Suprapubic skin (tissue), 4 donors: ENCODE measurements at regions not wholly inside any gene's neighbourhood (a gene's known extent, or its start where the extent isn't known, plus 50 kb on each side); places are given as distances from the start of the nearest gene placed in this dataset.

ENCODE experiments used
- DNase-seq, 2 donors: peaks; one replicate each; pipeline ENCODE4 v3.0.0-alpha.2; 2019; ENCODE audit warnings: low spot score in 2 of 2
- H3K27ac ChIP-seq: fragments of 200-600 bp; sonication (generic); one replicate; pipeline ENCODE4 v1.5.1; 2019
- H3K27me3 ChIP-seq: fragments of 200-600 bp; sonication (generic); one replicate; pipeline ENCODE4 v1.5.1; 2019
- H3K36me3 ChIP-seq: fragments of 200-600 bp; sonication (generic); one replicate; pipeline ENCODE4 v1.5.1; 2019
- H3K4me1 ChIP-seq: fragments of 200-600 bp; sonication (generic); one replicate; pipeline ENCODE4 v1.5.1; 2019
- H3K4me3 ChIP-seq: fragments of 200-600 bp; sonication (generic); one replicate; pipeline ENCODE4 v1.5.1; 2019; ENCODE audit warnings: mild to moderate bottlenecking
- H3K9me3 ChIP-seq: fragments of 200-600 bp; sonication (generic); one replicate; pipeline ENCODE4 v1.5.1; 2019
- EP300 ChIP-seq: sonication (generic); formaldehyde crosslinking; IDR thresholded peaks from one replicate; pipeline ENCODE4 v1.6.1; 2017; ENCODE audit warnings: antibody characterized with exemption
- POLR2A ChIP-seq, 2 donors: fragments of 450-650 bp; IDR thresholded peaks; one replicate each; pipeline ENCODE4 v1.6.1; 2017; ENCODE audit warnings: antibody characterized with exemption in 2 of 2, mild to moderate bottlenecking in 2 of 2, moderate library complexity in 2 of 2
- POLR2AphosphoS5 ChIP-seq, 3 donors: sonication (generic); formaldehyde crosslinking; IDR thresholded peaks; one replicate each; pipeline ENCODE4 v1.6.1; 2017; ENCODE audit warnings: antibody characterized with exemption in 3 of 3
- WGBS: methylation state at CpG from one replicate; pipeline ENCODE4 v1.1.5; 2018; 5-methylcytosine and 5-hydroxymethylcytosine counted together
- TF ChIP-seq, protein P1 (sequence below), 2 donors: fragments of 200-600 bp in 1 of 2; fragments of 450-650 bp in 1 of 2; sonication (generic) in 1 of 2; IDR thresholded peaks; one replicate each; pipeline ENCODE4 v1.5.1; 2016 to 2019; ENCODE audit warnings: antibody characterized with exemption in 2 of 2, mild to moderate bottlenecking in 1 of 2, moderate library complexity in 1 of 2

DNA sequence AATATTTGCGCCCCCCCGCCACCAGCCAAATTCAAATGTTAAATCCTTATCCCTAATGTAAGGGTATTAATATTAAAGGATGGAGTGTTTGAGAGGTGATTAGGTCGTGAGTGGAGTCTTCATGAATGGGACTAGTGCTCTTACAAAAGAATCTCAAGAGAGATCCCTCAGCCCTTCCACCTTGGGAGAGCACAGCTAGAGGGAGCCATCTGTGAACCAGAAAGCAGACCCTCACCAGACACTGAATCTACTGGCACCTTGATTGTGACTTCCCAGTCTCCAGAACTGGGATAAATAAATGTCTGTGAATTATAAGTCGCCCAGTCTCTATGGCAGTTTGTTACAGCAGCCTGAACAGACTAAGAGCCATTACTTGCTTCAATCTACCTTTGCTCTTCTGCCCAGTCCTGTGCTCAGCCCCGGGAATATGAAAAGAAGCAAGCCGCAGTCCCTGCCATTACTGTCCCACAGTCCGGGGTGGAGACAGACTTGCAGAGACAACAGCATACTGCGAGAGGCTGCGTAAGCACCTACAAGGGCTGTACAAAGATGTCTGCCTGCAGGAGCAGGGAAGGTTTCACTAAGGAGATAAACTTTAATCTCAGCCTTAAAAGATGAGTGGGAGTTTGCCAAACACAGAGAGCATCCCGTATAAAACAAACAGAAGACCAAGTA is 110.7 kb upstream of the TMCO5A start:
- TF ChIP-seq POLR2AphosphoS5 (IDR thresholded peaks at IDR 0.05): no peak
- TF ChIP-seq, protein P1, sequence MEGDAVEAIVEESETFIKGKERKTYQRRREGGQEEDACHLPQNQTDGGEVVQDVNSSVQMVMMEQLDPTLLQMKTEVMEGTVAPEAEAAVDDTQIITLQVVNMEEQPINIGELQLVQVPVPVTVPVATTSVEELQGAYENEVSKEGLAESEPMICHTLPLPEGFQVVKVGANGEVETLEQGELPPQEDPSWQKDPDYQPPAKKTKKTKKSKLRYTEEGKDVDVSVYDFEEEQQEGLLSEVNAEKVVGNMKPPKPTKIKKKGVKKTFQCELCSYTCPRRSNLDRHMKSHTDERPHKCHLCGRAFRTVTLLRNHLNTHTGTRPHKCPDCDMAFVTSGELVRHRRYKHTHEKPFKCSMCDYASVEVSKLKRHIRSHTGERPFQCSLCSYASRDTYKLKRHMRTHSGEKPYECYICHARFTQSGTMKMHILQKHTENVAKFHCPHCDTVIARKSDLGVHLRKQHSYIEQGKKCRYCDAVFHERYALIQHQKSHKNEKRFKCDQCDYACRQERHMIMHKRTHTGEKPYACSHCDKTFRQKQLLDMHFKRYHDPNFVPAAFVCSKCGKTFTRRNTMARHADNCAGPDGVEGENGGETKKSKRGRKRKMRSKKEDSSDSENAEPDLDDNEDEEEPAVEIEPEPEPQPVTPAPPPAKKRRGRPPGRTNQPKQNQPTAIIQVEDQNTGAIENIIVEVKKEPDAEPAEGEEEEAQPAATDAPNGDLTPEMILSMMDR (IDR thresholded peaks at IDR 0.05): no peak
- no peak for TF ChIP-seq EP300
- TF ChIP-seq POLR2A (IDR thresholded peaks at IDR 0.05): no peak
- 77% methylated on average over 10 of the region's 10 CpGs for WGBS
- H3K27ac ChIP-seq: no peak overlapping the region
- H3K27me3 ChIP-seq: no peaks in the 10 kb centered on the region
- no peaks in the 10 kb centered on the region for H3K4me1 ChIP-seq
- H3K4me3 ChIP-seq: no peak overlapping the region
- no peak for DNase-seq
- H3K36me3 ChIP-seq: no peaks in the 10 kb centered on the region
- H3K9me3 ChIP-seq: no peaks in the 10 kb centered on the region

GRCh38 chr15:37824717-37825382 is 109.6 kb upstream of the TMCO5A start:
- TF ChIP-seq EP300 (no peak), POLR2AphosphoS5 (IDR thresholded peaks at IDR 0.05) (no peak), POLR2A (IDR thresholded peaks at IDR 0.05) (no peak)
- TF ChIP-seq, protein P1 (IDR thresholded peaks at IDR 0.05): no peak
- Histone ChIP-seq H3K4me3 (no peak overlapping the region), H3K36me3 (no peaks in the 10 kb centered on the region), H3K27me3 (no peaks in the 10 kb centered on the region), H3K9me3 (no peaks in the 10 kb centered on the region), H3K27ac (no peak overlapping the region), H3K4me1 (no peaks in the 10 kb centered on the region)
- no peak for DNase-seq
- 63% methylated on average over 6 of the region's 6 CpGs for WGBS

GRCh38 chr15:37837276-37837675 is 97.2 kb upstream of the TMCO5A start:
- TF ChIP-seq EP300: no peak
- Histone ChIP-seq H3K27ac (no peak overlapping the region), H3K4me3 (no peak overlapping the region), H3K36me3 (no peaks in the 10 kb centered on the region), H3K9me3 (peaks cover 9% of the 10 kb centered on the region), H3K4me1 (no peaks in the 10 kb centered on the region), H3K27me3 (no peaks in the 10 kb centered on the region)
- WGBS: 46% methylated on average over 3 of the region's 3 CpGs
- no peak for DNase-seq

DNA sequence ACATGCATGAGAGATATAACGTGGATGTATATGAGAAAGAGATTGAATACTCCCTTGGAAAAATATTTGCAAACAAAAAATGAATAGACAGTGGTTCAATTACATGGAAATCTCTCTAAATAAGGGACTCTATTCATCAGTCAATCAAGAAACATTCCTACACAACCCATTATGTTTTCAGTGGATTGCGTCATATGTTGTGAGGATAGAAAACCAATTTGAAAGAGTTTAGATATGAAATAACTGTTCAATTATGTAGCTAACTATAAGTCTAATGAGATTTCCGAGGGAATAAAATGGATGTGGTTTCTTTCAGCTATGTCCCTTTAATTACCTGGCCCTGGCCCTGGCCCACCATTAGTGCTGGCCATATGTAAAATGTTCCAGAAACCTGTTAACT is 86.7 kb upstream of the TMCO5A start:
- no peak for DNase-seq
- 81% methylated on average over 3 of the region's 3 CpGs for WGBS
- TF ChIP-seq POLR2A (IDR thresholded peaks at IDR 0.05): no peak
- no peak for TF ChIP-seq POLR2AphosphoS5 (IDR thresholded peaks at IDR 0.05)
- no peak for TF ChIP-seq EP300
- TF ChIP-seq, protein P1 (IDR thresholded peaks at IDR 0.05): no peak
- Histone ChIP-seq H3K4me1 (no peaks in the 10 kb centered on the region), H3K27me3 (no peaks in the 10 kb centered on the region), H3K27ac (no peak overlapping the region), H3K36me3 (no peaks in the 10 kb centered on the region), H3K9me3 (no peaks in the 10 kb centered on the region), H3K4me3 (no peak overlapping the region)

DNA sequence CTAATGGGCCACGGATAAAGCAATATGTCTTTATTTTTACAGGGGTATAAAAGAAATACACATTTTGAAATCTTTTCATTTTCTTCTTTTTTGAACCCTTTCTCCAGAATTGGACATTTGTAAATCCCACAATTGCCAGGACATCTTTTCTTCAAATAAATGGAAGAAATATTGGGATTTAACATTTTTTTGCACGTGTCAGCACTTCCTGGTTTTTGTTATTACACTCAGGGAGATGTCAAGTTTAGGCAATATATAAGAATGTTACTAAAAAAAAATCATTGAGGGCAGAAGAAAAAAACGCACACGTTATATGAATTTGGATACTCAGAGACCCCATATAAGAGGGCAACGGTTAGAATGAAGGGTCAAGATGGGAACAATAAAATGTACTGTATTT is 78.3 kb upstream of the TMCO5A start:
- no peak for DNase-seq
- Histone ChIP-seq H3K27me3 (no peaks in the 10 kb centered on the region), H3K4me1 (no peaks in the 10 kb centered on the region), H3K4me3 (no peak overlapping the region), H3K36me3 (no peaks in the 10 kb centered on the region), H3K27ac (no peak overlapping the region), H3K9me3 (no peaks in the 10 kb centered on the region)
- WGBS: 84% methylated on average over 5 of the region's 5 CpGs
- TF ChIP-seq, protein P1 (IDR thresholded peaks at IDR 0.05): no peak
- TF ChIP-seq EP300 (no peak), POLR2AphosphoS5 (IDR thresholded peaks at IDR 0.05) (no peak), POLR2A (IDR thresholded peaks at IDR 0.05) (no peak)
